ENCODE measurements at regions not wholly inside any gene's neighbourhood (a gene's known extent, or its start where the extent isn't known, plus 50 kb on each side); places are given as distances from the start of the nearest gene placed in this dataset.

GRCh38 chr2:172308253-172308935 is 119.0 kb upstream of the ITGA6 start:
- TF ChIP-seq EZH2phosphoT487 (IDR thresholded peaks at IDR 0.05; ENCODE audit: low read depth), result no peak
- TF ChIP-seq, protein P1, sequence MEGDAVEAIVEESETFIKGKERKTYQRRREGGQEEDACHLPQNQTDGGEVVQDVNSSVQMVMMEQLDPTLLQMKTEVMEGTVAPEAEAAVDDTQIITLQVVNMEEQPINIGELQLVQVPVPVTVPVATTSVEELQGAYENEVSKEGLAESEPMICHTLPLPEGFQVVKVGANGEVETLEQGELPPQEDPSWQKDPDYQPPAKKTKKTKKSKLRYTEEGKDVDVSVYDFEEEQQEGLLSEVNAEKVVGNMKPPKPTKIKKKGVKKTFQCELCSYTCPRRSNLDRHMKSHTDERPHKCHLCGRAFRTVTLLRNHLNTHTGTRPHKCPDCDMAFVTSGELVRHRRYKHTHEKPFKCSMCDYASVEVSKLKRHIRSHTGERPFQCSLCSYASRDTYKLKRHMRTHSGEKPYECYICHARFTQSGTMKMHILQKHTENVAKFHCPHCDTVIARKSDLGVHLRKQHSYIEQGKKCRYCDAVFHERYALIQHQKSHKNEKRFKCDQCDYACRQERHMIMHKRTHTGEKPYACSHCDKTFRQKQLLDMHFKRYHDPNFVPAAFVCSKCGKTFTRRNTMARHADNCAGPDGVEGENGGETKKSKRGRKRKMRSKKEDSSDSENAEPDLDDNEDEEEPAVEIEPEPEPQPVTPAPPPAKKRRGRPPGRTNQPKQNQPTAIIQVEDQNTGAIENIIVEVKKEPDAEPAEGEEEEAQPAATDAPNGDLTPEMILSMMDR (IDR thresholded peaks at IDR 0.05; ENCODE audit: low read depth, low read length), result no peak

All from OCI-LY3 (cell line).